H1 (cell line): ENCODE measurements at regions not wholly inside any gene's neighbourhood (a gene's known extent, or its start where the extent isn't known, plus 50 kb on each side); places are given as distances from the start of the nearest gene placed in this dataset.

Experiments used
- CTCF ChIA-PET: fragments of 300-600 bp; sonication (Branson Sonifier 250); formaldehyde crosslinking; loops from one replicate; lab custom pipeline; 2021; ENCODE audit not compliant: partially characterized antibody; lab: Charles Lee
- POLR2A ChIA-PET: fragments of 300-600 bp; sonication (Branson Sonifier 250); formaldehyde crosslinking; loops from one replicate; lab custom pipeline; 2021; ENCODE audit warnings: inconsistent platforms; ENCODE audit not compliant: partially characterized antibody; lab: Charles Lee
- DNase-seq, 2 experiments: peaks; one replicate each; pipeline versions ENCODE4 v3.0.0 to v3.0.0-alpha.2; 2010 to 2022; ENCODE audit warnings: low spot score in 2 of 2, low read depth in 1 of 2, mixed read lengths in 1 of 2
- FAIRE-seq: peaks from 2 replicates; lab custom pipeline; 2011; peaks lifted over from hg19 to GRCh38; lab: Jason Lieb, UNC
- H2AFZ ChIP-seq: 2 replicates; pipeline ENCODE4 v1.8.1; 2012; ENCODE audit warnings: low read length, inconsistent platforms
- H2AK5ac ChIP-seq: 2 replicates; pipeline ENCODE4 v1.6.1; 2013; ENCODE audit warnings: low read depth, low read length
- H2BK120ac ChIP-seq: replicated peaks from 2 replicates; pipeline ENCODE3; 2013; ENCODE audit warnings: low read depth, low read length, inconsistent platforms
- H2BK12ac ChIP-seq: 2 replicates; pipeline ENCODE4 v1.6.1; 2013; ENCODE audit warnings: low read depth, low read length
- H2BK15ac ChIP-seq: 2 replicates; pipeline ENCODE4 v1.6.1; 2013; ENCODE audit warnings: low read length
- H2BK20ac ChIP-seq: 2 replicates; pipeline ENCODE4 v1.6.1; 2013; ENCODE audit warnings: low read length
- H2BK5ac ChIP-seq: 2 replicates; pipeline ENCODE4 v1.6.1; 2013; ENCODE audit warnings: low read depth, low read length
- H3K14ac ChIP-seq: 2 replicates; pipeline ENCODE4 v1.6.1; 2013; ENCODE audit warnings: inconsistent platforms; ENCODE audit not compliant: insufficient read length
- H3K18ac ChIP-seq: 2 replicates; pipeline ENCODE4 v1.6.1; 2013; ENCODE audit warnings: low read length; ENCODE audit errors: extremely low read depth
- H3K23ac ChIP-seq: 2 replicates; pipeline ENCODE4 v1.6.1; 2013; ENCODE audit warnings: inconsistent platforms; ENCODE audit not compliant: insufficient read length
- H3K23me2 ChIP-seq: 2 replicates; pipeline ENCODE4 v1.6.1; 2013; ENCODE audit warnings: low read depth, low read length
- H3K27ac ChIP-seq: 2 replicates; pipeline ENCODE4 v1.6.1; 2011; ENCODE audit warnings: low read depth, low read length, inconsistent platforms
- H3K27me3 ChIP-seq, 4 experiments: replicated peaks in 1 of 4; 1 replicate in 1 of 4; 2 replicates in 3 of 4; pipeline versions ENCODE4 v1.6.1 to v1.8.1; 2011 to 2013; ENCODE audit warnings: low read length in 3 of 4, mild to moderate bottlenecking in 3 of 4, inconsistent platforms in 2 of 4, mixed read lengths in 2 of 4, moderate library complexity in 1 of 4; ENCODE audit not compliant: control insufficient read depth in 3 of 4, insufficient read depth in 3 of 4; ENCODE audit errors: extremely low read depth in 1 of 4
- H3K36me3 ChIP-seq, 4 experiments: 2 replicates each; pipeline versions ENCODE4 v1.6.1 to v1.8.1; 2011 to 2013; ENCODE audit warnings: mild to moderate bottlenecking in 4 of 4, low read length in 3 of 4, moderate library complexity in 2 of 4, control low read depth in 1 of 4, inconsistent platforms in 1 of 4; ENCODE audit not compliant: insufficient read depth in 4 of 4, control insufficient read depth in 2 of 4
- H3K4ac ChIP-seq: replicated peaks from 2 replicates; pipeline ENCODE3; 2013; ENCODE audit warnings: low read length, low read depth, mixed read lengths, inconsistent platforms; ENCODE audit not compliant: insufficient read length
- H3K4me1 ChIP-seq, 4 experiments: replicated peaks in 1 of 4; 1 replicate in 1 of 4; 2 replicates in 3 of 4; pipeline versions ENCODE4 v1.6.1 to v1.8.1; 2011 to 2013; ENCODE audit warnings: low read length in 3 of 4, inconsistent platforms in 2 of 4, mixed read lengths in 1 of 4; ENCODE audit not compliant: insufficient read depth in 4 of 4, control insufficient read depth in 3 of 4
- H3K4me2 ChIP-seq, 2 experiments: 2 replicates each; pipeline versions ENCODE4 v1.6.1 to v1.8.1; 2011 to 2013; ENCODE audit warnings: low read depth in 2 of 2, low read length in 2 of 2, control low read depth in 1 of 2, inconsistent platforms in 1 of 2, mild to moderate bottlenecking in 1 of 2; ENCODE audit not compliant: insufficient read depth in 1 of 2
- H3K4me3 ChIP-seq, 4 experiments: fragments of 200-600, 300-600 bp in 1 of 4; sonication (generic), shearing (Covaris generic), sonication (Bioruptor Twin) in 1 of 4; 2 replicates each; pipeline versions ENCODE4 v1.5.1 to v1.8.1; 2011 to 2016; ENCODE audit warnings: low read length in 4 of 4, low read depth in 3 of 4, control low read depth in 2 of 4, inconsistent platforms in 2 of 4, mild to moderate bottlenecking in 2 of 4, mixed read lengths in 1 of 4, moderate library complexity in 1 of 4; ENCODE audit not compliant: insufficient read depth in 2 of 4; ENCODE audit errors: extremely low read depth in 1 of 4
- H3K56ac ChIP-seq: replicated peaks from 2 replicates; pipeline ENCODE3; 2013; ENCODE audit warnings: low read depth, mild to moderate bottlenecking, mixed read lengths, low read length, inconsistent platforms; ENCODE audit not compliant: insufficient read length
- H3K79me1 ChIP-seq: 2 replicates; pipeline ENCODE4 v1.6.1; 2013; ENCODE audit warnings: low read depth, low read length, control low read depth
- H3K79me2 ChIP-seq, 2 experiments: 2 replicates each; pipeline versions ENCODE4 v1.6.1 to v1.8.1; 2012 to 2013; ENCODE audit warnings: low read length in 2 of 2, mild to moderate bottlenecking in 2 of 2, inconsistent platforms in 1 of 2; ENCODE audit not compliant: insufficient read depth in 2 of 2, control insufficient read depth in 1 of 2
- H3K9ac ChIP-seq, 4 experiments: replicated peaks in 1 of 4; 1 replicate in 1 of 4; 2 replicates in 3 of 4; pipeline versions ENCODE4 v1.6.1 to v1.8.1; 2011 to 2013; ENCODE audit warnings: low read depth in 3 of 4, low read length in 3 of 4, control low read depth in 2 of 4, mild to moderate bottlenecking in 2 of 4, moderate library complexity in 2 of 4, inconsistent platforms in 1 of 4; ENCODE audit errors: extremely low read depth in 1 of 4
- H3K9me3 ChIP-seq, 2 experiments: 2 replicates each; pipeline versions ENCODE4 v1.6.1 to v1.8.1; 2012 to 2013; ENCODE audit warnings: mild to moderate bottlenecking in 2 of 2, moderate library complexity in 2 of 2, control low read depth in 1 of 2, inconsistent platforms in 1 of 2, low read depth in 1 of 2, low read length in 1 of 2, mixed read lengths in 1 of 2; ENCODE audit not compliant: insufficient read depth in 2 of 2
- H4K20me1 ChIP-seq, 2 experiments: replicated peaks in 1 of 2; 2 replicates each; pipeline versions ENCODE3 to v1.8.1; 2011 to 2013; ENCODE audit warnings: inconsistent platforms in 2 of 2, low read length in 2 of 2, mild to moderate bottlenecking in 1 of 2; ENCODE audit not compliant: insufficient read depth in 2 of 2, control insufficient read depth in 1 of 2
- H4K5ac ChIP-seq: 2 replicates; pipeline ENCODE4 v1.6.1; 2013; ENCODE audit warnings: low read length, low read depth, mixed read lengths, inconsistent platforms; ENCODE audit not compliant: insufficient read length
- H4K8ac ChIP-seq: 2 replicates; pipeline ENCODE4 v1.8.0; 2013; ENCODE audit warnings: mild to moderate bottlenecking, moderate library complexity, low read length, inconsistent platforms; ENCODE audit not compliant: insufficient read depth; ENCODE audit errors: extremely low read depth
- H4K91ac ChIP-seq: replicated peaks from 2 replicates; pipeline ENCODE3; 2013; ENCODE audit warnings: low read length, mixed read lengths, inconsistent platforms; ENCODE audit not compliant: insufficient read length
- EGR1 ChIP-seq: IDR thresholded peaks from 2 replicates; pipeline ENCODE4 v1.6.1; 2011; ENCODE audit warnings: low read depth, low read length, borderline replicate concordance
- JUN ChIP-seq: IDR thresholded peaks from 2 replicates; pipeline ENCODE4 v1.6.1; 2011; ENCODE audit warnings: low read depth, mild to moderate bottlenecking, improper control_type of control experiment, low read length
- JUND ChIP-seq: IDR thresholded peaks from 2 replicates; pipeline ENCODE4 v1.6.1; 2011; ENCODE audit warnings: mild to moderate bottlenecking, improper control_type of control experiment, low read length
- NRF1 ChIP-seq: IDR thresholded peaks from 2 replicates; pipeline ENCODE4 v1.6.1; 2011; ENCODE audit warnings: mild to moderate bottlenecking, low read depth, low read length, improper control_type of control experiment
- POLR2A ChIP-seq, 2 experiments: IDR thresholded peaks; 1 replicate in 1 of 2; 2 replicates in 1 of 2; pipeline ENCODE4 v1.6.1; 2011; ENCODE audit warnings: low read depth in 2 of 2, low read length in 2 of 2, mild to moderate bottlenecking in 2 of 2; ENCODE audit errors: control extremely low read depth in 1 of 2
- SIRT6 ChIP-seq: IDR thresholded peaks from one replicate; pipeline ENCODE4 v1.7.1; 2012; ENCODE audit warnings: low read length, inconsistent platforms
- TCF12 ChIP-seq: IDR thresholded peaks from 2 replicates; pipeline ENCODE4 v1.6.1; 2011; ENCODE audit warnings: low read depth, mild to moderate bottlenecking, low read length
- TEAD4 ChIP-seq: IDR thresholded peaks from 2 replicates; pipeline ENCODE4 v1.6.1; 2012; ENCODE audit warnings: low read depth, low read length, inconsistent platforms, mixed read lengths
- WGBS, 2 experiments: shearing (Covaris generic) in 1 of 2; methylation state at CpG; one replicate each; pipeline versions ENCODE4 v1.1.6 to v1.1.7; 2013 to 2015; ENCODE audit warnings: low lambda C conversion rate in 2 of 2, mixed read lengths in 2 of 2, inconsistent platforms in 1 of 2, low coverage in 1 of 2, missing lambda C conversion rate in 1 of 2; ENCODE audit not compliant: insufficient replicate concordance in 2 of 2, insufficient coverage in 1 of 2, insufficient read length in 1 of 2; ENCODE audit errors: extremely low coverage in 1 of 2, missing lambda C conversion rate in 1 of 2; 5-methylcytosine and 5-hydroxymethylcytosine counted together
- TF ChIP-seq, protein P1 (sequence below): IDR thresholded peaks from 2 replicates; pipeline ENCODE4 v1.6.1; 2012; ENCODE audit warnings: low read length, inconsistent platforms

DNA sequence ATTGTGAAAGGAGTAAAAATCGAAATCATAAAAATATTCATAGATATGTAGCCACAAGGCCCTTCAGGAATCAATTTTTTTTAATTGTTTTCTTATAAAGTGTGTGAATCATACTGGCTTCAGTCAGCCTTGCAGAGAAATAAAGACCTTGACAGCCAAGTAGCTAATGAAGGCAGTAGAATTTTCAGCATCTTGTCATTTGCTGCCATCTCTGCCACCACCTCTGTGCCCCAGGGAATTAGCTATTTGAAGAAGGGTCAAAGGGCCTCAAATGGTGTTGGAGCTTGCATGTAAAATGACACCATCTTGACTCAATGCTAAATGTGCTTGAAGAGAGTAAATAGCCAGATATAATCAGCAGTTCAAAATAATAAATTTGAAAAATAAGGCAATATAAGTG, 359.4 kb upstream of the DCN start:
- CTCF ChIA-PET = no interaction called here
- H2BK120ac ChIP-seq = no peak overlapping the region
- H4K8ac ChIP-seq = no peak overlapping the region
- H2BK12ac ChIP-seq = no peak overlapping the region
- DNase-seq (no peak), FAIRE-seq (no peak)
- H3K9me3 ChIP-seq = no peaks in the 10 kb centered on the region
- no peak overlapping the region for H4K5ac ChIP-seq
- POLR2A ChIA-PET = no interaction called here
- no peak overlapping the region for H3K4me2 ChIP-seq
- 90% methylated on average over 1 of the region's 1 CpG; no CpG with 5 or more reads in 1 of the 2 experiments for WGBS, 2 experiments
- H3K4me3 ChIP-seq = no peak overlapping the region
- H3K79me1 ChIP-seq = no peaks in the 10 kb centered on the region
- no peak overlapping the region for H2BK20ac ChIP-seq
- H3K79me2 ChIP-seq = no peaks in the 10 kb centered on the region
- no peak overlapping the region for H3K9ac ChIP-seq
- H3K14ac ChIP-seq = no peak overlapping the region
- H3K27ac ChIP-seq = no peak overlapping the region
- H3K18ac ChIP-seq = no peak overlapping the region
- H4K91ac ChIP-seq = no peak overlapping the region
- no peaks in the 10 kb centered on the region for H4K20me1 ChIP-seq
- no peaks in the 10 kb centered on the region for H3K27me3 ChIP-seq
- H3K4me1 ChIP-seq = peaks cover 0 to 2% (median 0%) of the 10 kb centered on the region in 4 experiments; a peak in 2 of 7 replicates
- H3K4ac ChIP-seq = no peak overlapping the region
- no peak overlapping the region for H2AK5ac ChIP-seq
- no peak overlapping the region for H2BK15ac ChIP-seq
- H3K56ac ChIP-seq = no peak overlapping the region
- TF ChIP-seq EGR1 (no peak), TEAD4 (no peak), JUN (no peak), JUND (no peak), NRF1 (no peak), POLR2A (IDR thresholded peaks at IDR 0.05; ENCODE audit: control extremely low read depth in 1 of 2, low read depth in 2 of 2, low read length in 2 of 2) (no peak), TCF12 (no peak), SIRT6 (no peak)
- TF ChIP-seq, protein P1, sequence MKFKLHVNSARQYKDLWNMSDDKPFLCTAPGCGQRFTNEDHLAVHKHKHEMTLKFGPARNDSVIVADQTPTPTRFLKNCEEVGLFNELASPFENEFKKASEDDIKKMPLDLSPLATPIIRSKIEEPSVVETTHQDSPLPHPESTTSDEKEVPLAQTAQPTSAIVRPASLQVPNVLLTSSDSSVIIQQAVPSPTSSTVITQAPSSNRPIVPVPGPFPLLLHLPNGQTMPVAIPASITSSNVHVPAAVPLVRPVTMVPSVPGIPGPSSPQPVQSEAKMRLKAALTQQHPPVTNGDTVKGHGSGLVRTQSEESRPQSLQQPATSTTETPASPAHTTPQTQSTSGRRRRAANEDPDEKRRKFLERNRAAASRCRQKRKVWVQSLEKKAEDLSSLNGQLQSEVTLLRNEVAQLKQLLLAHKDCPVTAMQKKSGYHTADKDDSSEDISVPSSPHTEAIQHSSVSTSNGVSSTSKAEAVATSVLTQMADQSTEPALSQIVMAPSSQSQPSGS = no peak
- H3K23me2 ChIP-seq = no peaks in the 10 kb centered on the region
- H3K23ac ChIP-seq = no peak overlapping the region
- no peak overlapping the region for H2BK5ac ChIP-seq
- H2AFZ ChIP-seq = no peak overlapping the region
- H3K36me3 ChIP-seq = no peaks in the 10 kb centered on the region
